HUES48 (cell line): ENCODE measurements at regions not wholly inside any gene's neighbourhood (a gene's known extent, or its start where the extent isn't known, plus 50 kb on each side); places are given as distances from the start of the nearest gene placed in this dataset.
"Not testable (repeated sequence)": the region's sequence is repeated elsewhere in the genome, so short reads cannot be mapped to it uniquely, and the experiment has no call there.

Source experiments
- H3K27ac ChIP-seq: one replicate; pipeline ENCODE4 v1.7.0; 2013; ENCODE audit warnings: low read depth, low read length, inconsistent platforms
- H3K27me3 ChIP-seq: 2 replicates; pipeline ENCODE4 v1.6.1; 2013; ENCODE audit warnings: mild to moderate bottlenecking, low read length; ENCODE audit not compliant: control insufficient read depth, insufficient read depth
- H3K36me3 ChIP-seq: 2 replicates; pipeline ENCODE4 v1.6.1; 2013; ENCODE audit warnings: low read length; ENCODE audit not compliant: control insufficient read depth, insufficient read depth
- H3K4me1 ChIP-seq: 2 replicates; pipeline ENCODE4 v1.6.1; 2013; ENCODE audit warnings: mild to moderate bottlenecking, low read length; ENCODE audit not compliant: control insufficient read depth, insufficient read depth
- H3K4me3 ChIP-seq: 2 replicates; pipeline ENCODE4 v1.5.1; 2013; ENCODE audit warnings: mild to moderate bottlenecking, low read depth, low read length
- H3K9ac ChIP-seq: 2 replicates; pipeline ENCODE4 v1.6.1; 2013; ENCODE audit warnings: mild to moderate bottlenecking, low read depth, low read length, moderate library complexity
- H3K9me3 ChIP-seq: 2 replicates; pipeline ENCODE4 v1.6.1; 2013; ENCODE audit warnings: low read length; ENCODE audit not compliant: control insufficient read depth, insufficient read depth

- Histone ChIP-seq H3K9me3 (no peaks in the 10 kb centered on the region), H3K27me3 (no peaks in the 10 kb centered on the region), H3K4me1 (peaks cover 7% of the 10 kb centered on the region; the same call in 1 of the 2 replicates), H3K4me3 (no peak overlapping the region), H3K36me3 (no peaks in the 10 kb centered on the region), H3K27ac (no peak overlapping the region), H3K9ac (no peak overlapping the region)
Observed at GRCh38 chr6:76885861-76886301, 577.4 kb downstream of the HTR1B start.

DNA sequence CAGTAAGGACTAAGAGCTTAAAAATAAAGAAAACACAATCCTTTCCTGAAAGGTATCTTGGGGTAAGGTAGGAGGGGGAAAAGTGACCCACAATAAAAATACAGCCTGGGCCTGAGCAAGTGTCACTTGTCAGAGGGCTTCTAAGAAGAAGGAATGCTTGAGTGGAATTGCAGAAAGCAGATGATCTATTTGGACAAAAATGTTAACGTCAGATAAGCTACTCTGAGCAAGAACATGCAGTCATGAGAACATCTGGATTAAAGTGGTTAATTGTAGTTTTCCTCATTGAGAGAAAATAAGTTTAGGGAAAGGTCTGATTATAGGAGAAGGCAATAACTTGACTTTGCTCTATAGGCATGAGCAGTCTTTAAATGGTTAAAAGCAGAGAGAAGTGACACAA is 581.9 kb downstream of the HTR1B start:
- no peaks in the 10 kb centered on the region for H3K27me3 ChIP-seq
- no peaks in the 10 kb centered on the region for H3K36me3 ChIP-seq
- H3K4me1 ChIP-seq = peaks cover 7% of the 10 kb centered on the region; the same call in 1 of the 2 replicates
- no peak overlapping the region for H3K27ac ChIP-seq
- H3K9me3 ChIP-seq = no peaks in the 10 kb centered on the region
- no peak overlapping the region for H3K4me3 ChIP-seq
- no peak overlapping the region for H3K9ac ChIP-seq

- Histone ChIP-seq H3K4me1 (no peaks in the 10 kb centered on the region; the same call in 1 of the 2 replicates), H3K4me3 (peak overlapping the region; percentile 53), H3K9me3 (peaks cover 11% of the 10 kb centered on the region), H3K27ac (no peak overlapping the region), H3K9ac (peak overlapping the region; percentile 49; the same call in 1 of the 2 replicates), H3K36me3 (peaks cover 5% of the 10 kb centered on the region; the same call in 1 of the 2 replicates), H3K27me3 (no peaks in the 10 kb centered on the region)
Observed at GRCh38 chr6:76876922-76877553, 586.3 kb downstream of the HTR1B start.

GRCh38 chr6:76876430-76876829 is 586.9 kb downstream of the HTR1B start:
- H3K36me3 ChIP-seq, H3K4me1 ChIP-seq, H3K27me3 ChIP-seq, H3K4me3 ChIP-seq, H3K9ac ChIP-seq, H3K27ac ChIP-seq: not testable (repeated sequence)
- H3K9me3 ChIP-seq = peaks cover 11% of the 10 kb centered on the region

- Histone ChIP-seq H3K4me3 (no peak overlapping the region), H3K4me1 (0 out of 2 replicates have a peak, but pooled peaks cover 7% of the 10 kb centered on the region)
Observed at GRCh38 chr6:76867182-76867581, 596.1 kb downstream of the HTR1B start.

GRCh38 chr6:76866091-76866915 is 597.0 kb downstream of the HTR1B start:
- Histone ChIP-seq H3K27ac (no peak overlapping the region), H3K36me3 (no peaks in the 10 kb centered on the region), H3K4me1 (0 out of 2 replicates have a peak, but pooled peaks cover 9% of the 10 kb centered on the region), H3K27me3 (no peaks in the 10 kb centered on the region), H3K9ac (no peak overlapping the region), H3K9me3 (peaks cover 6% of the 10 kb centered on the region; the same call in 1 of the 2 replicates), H3K4me3 (no peak overlapping the region)

More at GRCh38 chr6:76867182-76867581, 596.1 kb downstream of the HTR1B start:
- Histone ChIP-seq H3K9ac (no peak overlapping the region), H3K27ac (no peak overlapping the region), H3K9me3 (peaks cover 6% of the 10 kb centered on the region; the same call in 1 of the 2 replicates), H3K27me3 (no peaks in the 10 kb centered on the region), H3K36me3 (no peaks in the 10 kb centered on the region)

- H3K9me3 ChIP-seq = 0 out of 2 replicates have a peak, but pooled peaks cover under 1% of the 10 kb centered on the region
- H3K4me1 ChIP-seq = 0 out of 2 replicates have a peak, but pooled peaks cover 9% of the 10 kb centered on the region
- H3K4me3 ChIP-seq = no peak overlapping the region
- H3K36me3 ChIP-seq = no peaks in the 10 kb centered on the region
- H3K27ac ChIP-seq = no peak overlapping the region
- no peak overlapping the region for H3K9ac ChIP-seq
- no peaks in the 10 kb centered on the region for H3K27me3 ChIP-seq
Observed at GRCh38 chr6:76862936-76863335, 600.4 kb downstream of the HTR1B start.

DNA sequence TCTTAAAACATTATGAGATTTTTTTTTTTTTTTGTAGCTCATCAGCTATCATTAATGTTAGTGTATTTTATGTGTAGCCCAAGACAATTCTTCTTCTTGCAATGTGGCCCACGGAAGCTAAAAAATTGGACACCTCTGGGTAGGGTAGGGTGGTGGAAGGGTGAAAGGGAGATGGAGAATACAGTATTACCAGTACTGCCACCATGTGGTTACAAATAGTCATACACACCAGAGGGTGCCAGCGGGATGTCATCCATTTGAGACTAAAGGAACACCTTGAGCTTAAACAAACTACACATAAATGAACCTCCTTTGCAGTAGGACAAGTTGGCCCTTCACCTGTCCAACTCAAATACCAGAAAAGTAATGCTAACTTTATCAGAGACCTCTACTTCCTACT is 601.9 kb downstream of the HTR1B start:
- Histone ChIP-seq H3K36me3 (no peaks in the 10 kb centered on the region), H3K9ac (no peak overlapping the region), H3K4me3 (no peak overlapping the region), H3K9me3 (no peaks in the 10 kb centered on the region), H3K27me3 (no peaks in the 10 kb centered on the region), H3K27ac (no peak overlapping the region), H3K4me1 (peaks cover 3% of the 10 kb centered on the region; the same call in 1 of the 2 replicates)

DNA sequence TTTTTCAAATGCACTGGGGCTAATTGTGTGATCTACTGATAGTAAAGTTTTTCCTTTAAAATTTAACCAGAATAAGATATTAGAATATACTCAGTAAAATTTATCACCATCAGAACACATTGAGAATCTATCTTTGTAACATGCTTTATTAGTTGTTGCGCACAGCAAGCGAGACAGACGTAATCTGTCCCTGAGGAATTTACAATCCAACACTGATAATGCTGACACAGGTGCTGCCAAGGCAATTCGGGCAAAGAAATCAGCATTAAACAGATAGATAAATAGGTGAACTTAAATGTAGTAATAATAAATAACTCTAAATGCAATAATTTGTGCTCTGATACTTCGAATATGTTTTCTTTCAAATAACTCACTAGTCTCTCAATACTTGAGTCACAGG is 607.2 kb downstream of the HTR1B start:
- no peaks in the 10 kb centered on the region for H3K36me3 ChIP-seq
- no peak overlapping the region for H3K4me3 ChIP-seq
- no peak overlapping the region for H3K27ac ChIP-seq
- H3K9me3 ChIP-seq = no peaks in the 10 kb centered on the region
- no peak overlapping the region for H3K9ac ChIP-seq
- no peaks in the 10 kb centered on the region for H3K27me3 ChIP-seq
- H3K4me1 ChIP-seq = peaks cover 32% of the 10 kb centered on the region

- Histone ChIP-seq H3K27me3 (no peaks in the 10 kb centered on the region), H3K9ac (no peak overlapping the region), H3K36me3 (no peaks in the 10 kb centered on the region), H3K4me1 (peaks cover 32% of the 10 kb centered on the region), H3K27ac (peak overlapping the region; percentile 75), H3K9me3 (no peaks in the 10 kb centered on the region), H3K4me3 (peak overlapping the region; percentile 8; the same call in 1 of the 2 replicates)
Observed at GRCh38 chr6:76852776-76853175, 610.5 kb downstream of the HTR1B start.
